ENCODE measurements at regions not wholly inside any gene's neighbourhood (a gene's known extent, or its start where the extent isn't known, plus 50 kb on each side); places are given as distances from the start of the nearest gene placed in this dataset.

DNA sequence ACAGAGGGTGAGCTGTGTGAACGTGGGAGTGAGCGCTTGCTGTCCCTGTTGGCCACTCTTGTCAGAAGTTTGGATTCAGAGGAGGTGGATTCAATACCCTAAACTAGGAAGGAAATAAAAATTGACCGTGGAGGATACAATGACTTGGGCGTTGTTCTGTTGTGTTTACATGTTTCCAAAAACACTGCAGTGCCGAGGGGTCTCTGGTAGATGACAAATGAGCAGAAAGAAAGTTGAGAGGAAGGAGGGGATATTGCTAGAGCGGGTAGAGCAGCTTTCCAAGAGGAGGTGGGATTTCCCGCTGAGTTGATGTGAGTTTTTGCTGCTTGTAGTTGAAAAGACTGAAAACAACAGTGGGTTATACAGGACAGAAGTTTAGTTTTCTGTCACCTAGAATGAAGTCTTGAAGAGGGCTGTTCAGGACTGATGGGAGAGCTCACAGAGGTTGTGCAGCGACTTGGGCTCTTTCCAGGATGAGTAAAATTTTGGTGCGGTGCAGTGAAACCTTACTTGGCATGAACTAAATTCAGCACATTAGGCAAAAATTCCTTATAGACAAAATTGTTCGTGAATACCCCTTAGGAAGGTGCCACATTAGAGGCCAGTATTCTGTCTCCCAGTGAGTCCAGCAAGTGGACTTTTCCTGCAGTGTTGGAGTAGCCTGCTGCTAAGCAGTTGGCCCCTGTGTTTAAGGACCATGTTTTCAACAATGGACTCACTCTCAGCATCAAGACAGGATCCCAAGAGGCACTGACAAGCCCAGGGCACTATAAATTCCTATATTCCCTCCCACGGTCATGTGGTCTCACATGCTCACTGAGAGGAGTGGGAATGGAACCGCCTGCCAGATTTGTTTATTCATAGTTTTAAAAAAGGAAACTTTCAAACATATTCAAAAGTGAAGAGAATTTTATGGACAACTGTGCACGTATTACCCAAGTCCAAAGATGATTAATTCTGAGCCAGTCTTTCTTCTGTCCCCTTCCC is 435.0 kb upstream of the C2CD4B start:
- no peak for DNase-seq (ENCODE audit: low spot score)

DNA sequence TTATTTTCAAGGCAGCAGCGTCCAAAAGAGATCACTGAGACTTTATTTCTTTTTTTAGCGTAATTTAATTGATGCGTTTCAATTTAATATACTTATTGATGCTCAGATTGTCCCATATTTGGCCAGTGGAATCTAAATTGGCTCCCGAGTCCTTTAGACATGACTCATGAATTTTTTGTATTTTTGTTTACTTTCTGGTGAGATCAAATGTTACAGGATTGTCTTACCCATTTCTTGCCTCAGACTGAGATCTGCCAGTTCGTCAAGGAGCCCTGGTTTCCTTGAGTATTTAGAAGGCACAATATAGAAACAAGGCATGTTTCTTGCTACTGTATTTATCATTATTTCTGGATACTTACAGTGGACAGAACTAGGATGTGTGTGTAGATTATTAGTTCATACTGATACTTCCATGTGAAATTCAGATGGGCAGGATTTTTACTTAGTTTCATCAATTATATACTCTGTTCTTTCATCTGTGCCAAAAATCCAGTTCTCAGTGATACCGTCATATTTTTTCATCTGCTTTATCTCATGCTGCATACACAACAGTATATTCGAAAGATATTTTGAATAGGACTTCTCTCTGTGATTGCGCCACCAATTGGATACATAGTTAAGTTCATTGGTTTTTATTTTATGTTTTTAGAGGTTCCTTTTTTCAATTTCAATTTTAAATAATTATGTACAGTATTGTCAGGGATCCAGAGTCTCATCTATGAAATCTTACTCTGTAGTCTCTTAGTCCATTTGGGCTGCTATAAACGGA is 436.9 kb upstream of the C2CD4B start:
- no peak for DNase-seq (ENCODE audit: low spot score)

DNA sequence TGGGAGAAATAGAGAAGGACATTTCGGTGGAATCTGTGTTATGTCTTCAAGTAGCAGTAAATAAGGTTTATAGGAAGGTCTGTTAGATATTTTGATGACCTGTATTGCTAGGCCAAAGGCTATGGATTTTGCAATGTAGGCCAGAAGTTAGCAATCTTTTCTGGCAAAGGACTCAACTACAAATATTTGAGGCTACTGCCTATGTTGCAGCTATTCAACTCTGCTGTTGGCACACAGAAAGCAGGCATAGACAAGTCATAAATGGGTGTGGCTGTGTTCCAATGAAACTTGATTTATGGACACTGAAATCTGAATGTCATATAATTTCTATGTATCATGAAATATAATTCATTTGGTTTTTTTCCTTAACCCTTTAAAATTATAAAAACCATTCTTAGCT is 438.7 kb upstream of the C2CD4B start:
- DNase-seq (ENCODE audit: low spot score), result no peak

DNA sequence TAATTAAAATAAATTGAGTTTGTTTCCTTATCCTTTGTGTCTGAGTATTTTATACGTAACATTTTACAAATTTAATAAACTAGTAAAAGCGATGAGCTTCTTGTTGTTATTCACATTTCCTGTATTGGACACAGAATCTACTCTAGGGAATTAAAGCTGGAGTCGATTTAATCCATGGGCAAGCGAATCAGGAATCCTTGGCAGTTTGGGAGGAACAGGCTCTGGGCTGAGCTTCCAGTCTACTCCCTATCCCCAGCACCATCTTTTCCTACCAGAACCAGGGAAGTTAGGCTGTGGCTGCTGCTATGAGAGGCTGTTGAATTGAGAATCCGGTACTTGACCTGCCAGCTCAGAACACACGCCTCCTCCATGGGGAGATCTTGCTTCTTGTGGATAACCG is 437.3 kb upstream of the TPM1 start:
- DNase-seq (ENCODE audit: low spot score), result no peak

DNA sequence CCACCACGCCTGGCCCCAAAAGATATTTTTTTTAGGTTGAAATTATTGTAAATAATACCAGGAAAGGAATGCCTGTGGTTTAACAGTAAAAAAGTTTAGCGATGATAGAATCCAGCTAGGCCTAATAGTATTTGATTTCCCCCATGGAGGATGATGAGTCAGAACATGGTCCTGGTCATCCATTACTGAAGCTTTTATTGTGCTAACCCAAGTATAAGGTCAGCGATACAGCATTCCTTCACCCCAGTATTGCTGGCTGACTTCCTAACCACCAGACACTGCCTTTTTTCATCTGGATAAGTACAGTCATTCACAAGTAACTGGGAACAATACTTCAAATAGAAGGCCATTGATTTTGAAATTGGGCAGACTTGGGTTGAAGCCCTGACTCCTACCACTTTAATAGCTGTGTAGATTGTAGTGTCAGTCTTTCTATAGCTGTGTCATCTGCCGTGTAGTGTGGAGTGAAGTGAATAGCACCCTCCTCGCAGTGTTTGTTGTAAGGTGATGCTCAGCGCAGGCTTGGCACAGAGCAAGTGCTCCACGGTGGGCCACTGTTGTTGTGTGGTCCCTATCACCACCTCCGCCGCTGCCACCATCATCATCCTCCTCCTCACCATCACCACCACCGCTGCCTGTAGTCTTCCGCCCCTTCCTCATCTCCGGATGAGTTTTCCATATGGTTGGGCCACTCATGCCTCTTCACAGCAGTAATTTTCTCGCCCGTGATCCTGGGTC is 436.0 kb upstream of the TPM1 start:
- no peak for DNase-seq (ENCODE audit: low spot score)

DNA sequence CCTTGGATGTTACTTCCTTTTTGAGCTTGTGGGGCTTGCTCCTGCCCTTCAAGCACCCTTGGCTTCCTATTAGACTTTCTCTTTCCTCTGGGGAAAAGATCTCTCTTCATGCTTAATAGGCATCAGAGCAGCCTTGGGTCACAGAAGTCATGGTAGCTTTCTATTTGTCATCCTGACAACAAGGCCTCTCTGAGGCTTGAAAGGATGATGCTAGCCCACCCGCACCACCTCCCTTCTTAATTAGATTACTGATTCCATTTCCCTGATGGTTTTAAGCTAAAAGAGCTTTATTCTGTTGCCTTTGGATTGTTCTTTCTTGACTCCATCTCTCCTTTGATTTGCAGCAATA is 435.5 kb upstream of the TPM1 start:
- no peak for DNase-seq (ENCODE audit: low spot score)

DNA sequence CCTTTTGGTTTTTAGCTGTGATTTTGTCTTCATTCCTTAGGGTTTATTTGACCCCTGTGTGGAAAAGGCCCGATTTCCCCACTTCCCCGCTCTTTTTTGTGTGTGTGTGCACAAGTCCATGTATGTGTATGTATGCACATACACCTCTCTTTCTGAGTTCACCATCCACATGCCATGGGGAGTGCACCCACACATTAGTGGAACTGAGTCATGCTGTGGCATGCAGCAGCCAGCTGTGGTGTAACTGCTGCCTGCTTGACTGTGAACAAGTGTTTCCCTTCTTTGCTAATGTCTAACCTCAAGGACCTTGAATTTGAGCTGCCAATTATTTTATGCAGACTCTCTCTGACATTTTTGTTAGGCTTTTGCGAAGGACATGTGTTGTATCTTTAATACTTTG is 434.9 kb upstream of the TPM1 start:
- no peak for DNase-seq (ENCODE audit: low spot score)

DNA sequence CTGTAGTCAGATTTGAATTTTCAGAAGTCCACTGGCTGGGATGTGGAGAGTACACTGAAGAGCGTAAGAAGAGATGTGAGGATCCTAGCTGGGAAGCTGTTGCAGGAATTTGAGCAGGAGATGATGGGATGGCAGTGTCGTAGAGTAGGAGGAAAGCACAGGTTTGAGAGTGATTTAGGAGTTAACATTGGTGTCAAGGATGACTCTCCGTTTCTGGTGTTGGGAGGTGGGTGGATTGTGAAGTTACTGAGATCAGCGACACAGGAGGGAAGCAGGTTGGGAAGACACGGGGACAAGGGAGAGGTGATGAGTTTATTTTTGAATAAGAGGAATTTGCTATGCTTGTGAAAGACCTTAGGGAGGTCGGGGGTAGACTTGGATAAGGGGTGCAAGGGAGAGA is 434.2 kb upstream of the TPM1 start:
- no peak for DNase-seq (ENCODE audit: low spot score)

DNA sequence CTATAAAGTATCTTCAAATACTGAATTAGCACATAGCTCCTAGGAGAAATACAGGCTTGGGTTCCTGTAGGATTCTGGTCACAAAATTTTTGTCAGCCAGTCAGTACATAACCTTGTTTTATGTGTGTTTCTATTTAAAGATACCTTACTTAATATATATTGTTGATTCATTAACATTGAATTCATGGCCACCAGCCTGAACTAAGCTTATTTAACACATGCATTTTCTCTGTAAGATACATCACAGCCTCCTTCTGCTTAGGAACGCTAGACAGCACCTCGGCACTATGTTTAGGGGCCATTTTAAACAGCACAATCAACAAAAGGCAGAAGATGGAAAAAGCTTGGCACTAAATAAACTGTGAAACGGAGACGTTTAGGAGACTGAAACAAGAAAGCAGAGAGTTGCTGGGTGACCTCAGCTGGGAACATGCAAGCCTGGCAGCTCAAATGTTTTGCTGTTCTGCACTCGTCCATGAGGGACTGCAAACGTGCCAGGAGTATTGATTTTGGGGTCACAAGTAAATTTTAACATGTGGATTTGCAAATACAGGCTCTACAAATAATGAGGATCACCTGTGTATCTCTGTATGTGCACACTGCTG is 432.2 kb upstream of the TPM1 start:
- no peak for DNase-seq (ENCODE audit: low spot score)

DNA sequence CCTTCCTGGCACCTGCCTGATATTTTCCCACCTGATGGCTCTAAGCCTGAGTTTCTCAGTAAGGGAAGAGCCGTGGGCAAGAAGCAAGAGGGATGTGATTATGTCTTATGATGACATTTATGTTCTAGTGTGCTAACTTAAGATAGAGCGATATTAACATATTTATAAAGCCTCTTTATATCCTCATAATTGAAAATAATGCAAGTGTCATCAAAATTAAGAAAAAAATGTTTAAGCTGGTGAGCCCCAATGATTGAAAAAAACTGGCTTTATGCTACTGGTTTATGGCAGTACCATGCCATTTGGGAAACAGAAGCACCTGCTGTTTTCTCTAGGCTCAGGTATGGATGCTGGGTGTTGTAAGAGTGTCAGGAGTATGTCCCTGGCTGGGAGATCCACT is 431.5 kb upstream of the TPM1 start:
- DNase-seq (ENCODE audit: low spot score), result no peak

DNA sequence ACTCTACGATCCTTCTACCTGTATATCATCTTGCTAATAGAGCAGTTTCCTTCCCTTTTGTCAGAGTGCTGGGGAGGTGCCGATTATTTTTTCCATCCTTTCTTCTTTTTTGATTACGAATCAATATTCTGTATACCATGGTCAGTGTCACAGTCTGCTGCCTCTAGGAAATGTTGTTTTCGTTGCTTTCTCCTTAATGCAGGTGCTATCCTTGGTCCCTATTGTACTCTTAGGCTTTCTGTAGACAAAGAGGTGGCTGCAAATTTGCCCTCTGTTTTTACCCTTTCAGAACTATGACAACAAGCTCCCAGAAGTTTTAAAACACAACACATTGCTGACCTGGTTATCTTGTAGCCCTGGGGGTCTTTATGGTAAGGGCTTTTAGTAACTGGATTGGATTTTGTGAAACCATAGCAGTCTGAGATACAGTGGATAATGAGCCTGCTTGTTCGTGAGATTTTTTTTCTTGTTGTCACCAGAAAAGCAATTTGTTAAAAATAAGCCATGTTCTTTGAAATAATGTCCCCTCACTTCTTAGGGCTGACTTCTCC is 430.3 kb upstream of the TPM1 start:
- DNase-seq (ENCODE audit: low spot score), result no peak

DNA sequence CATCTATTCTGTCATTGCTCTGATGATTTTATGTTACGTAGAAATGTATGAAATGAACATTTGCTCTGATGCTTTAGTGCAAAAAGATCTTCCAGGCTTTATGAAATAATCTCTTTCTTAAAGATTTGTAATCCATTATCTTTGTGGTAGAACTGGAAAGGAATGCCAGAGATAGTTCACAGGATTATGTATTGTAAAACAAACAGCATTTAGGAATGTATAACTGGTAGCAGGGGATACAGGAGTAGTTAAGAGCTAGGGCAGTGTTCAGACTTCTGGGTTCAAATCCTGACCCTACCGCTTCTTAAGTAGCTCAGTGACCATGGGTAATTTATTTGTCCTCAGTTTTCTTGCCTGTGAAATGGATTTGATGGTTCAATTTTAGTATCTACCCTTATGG is 429.8 kb upstream of the TPM1 start:
- DNase-seq (ENCODE audit: low spot score), result no peak

DNA sequence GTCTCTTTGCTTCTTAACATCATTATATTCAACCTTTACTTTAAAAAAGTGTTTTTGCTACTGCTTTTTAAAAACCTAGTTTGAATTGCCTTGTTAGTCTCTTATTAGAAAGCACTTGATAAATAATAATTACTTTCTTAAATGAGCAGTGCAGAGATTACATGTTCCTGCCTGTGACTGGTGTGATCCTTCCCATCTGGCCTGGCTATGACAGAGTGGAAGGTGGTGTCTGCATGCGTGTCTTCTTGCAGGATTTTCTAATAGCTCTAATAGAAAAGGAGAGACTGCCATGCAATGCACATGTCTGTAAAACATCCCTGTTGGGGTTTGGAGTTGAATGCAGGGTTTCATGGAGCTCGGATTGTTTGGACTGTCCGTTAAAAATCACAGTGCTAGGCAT is 425.8 kb upstream of the TPM1 start:
- DNase-seq (ENCODE audit: low spot score), result no peak

DNA sequence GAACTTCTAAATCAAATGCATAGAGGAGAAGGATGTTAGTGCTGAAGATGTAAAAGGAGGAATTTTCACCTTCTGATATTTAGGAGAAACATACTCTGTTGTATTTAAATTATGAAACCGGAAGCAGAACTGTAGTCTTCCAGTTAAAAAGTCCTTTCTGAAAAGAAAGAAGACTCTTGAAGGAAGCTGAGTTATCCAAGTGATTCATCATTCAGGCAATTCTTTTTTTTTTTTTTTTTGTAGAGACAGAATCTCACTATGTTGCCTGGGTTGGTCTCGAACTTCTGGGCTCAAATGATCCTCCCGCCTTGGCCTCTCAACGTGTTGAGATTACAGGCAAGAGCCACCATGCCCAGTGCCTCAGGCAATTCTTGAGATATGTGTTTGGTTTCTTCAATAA is 424.8 kb upstream of the TPM1 start:
- DNase-seq (ENCODE audit: low spot score), result no peak

DNA sequence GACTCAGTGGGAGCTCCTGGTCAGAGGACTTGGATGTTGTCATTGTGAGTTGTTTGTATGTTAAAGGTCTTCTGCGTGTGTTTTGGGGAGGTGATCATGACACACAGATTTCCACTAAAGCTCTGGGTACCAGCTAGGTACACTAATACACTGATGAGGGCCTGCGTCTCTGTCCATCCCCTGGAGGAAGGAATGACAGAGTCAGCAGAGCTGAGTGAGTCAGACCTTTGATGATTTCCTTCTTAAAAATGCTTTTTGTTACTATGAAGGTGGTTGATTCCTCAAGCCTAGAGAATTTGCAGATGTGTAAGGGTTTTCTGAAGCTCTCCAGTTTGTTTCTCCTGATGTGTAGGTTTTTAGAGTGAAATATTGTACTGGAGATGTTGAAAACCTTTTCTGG is 424.1 kb upstream of the TPM1 start:
- no peak for DNase-seq (ENCODE audit: low spot score)

DNA sequence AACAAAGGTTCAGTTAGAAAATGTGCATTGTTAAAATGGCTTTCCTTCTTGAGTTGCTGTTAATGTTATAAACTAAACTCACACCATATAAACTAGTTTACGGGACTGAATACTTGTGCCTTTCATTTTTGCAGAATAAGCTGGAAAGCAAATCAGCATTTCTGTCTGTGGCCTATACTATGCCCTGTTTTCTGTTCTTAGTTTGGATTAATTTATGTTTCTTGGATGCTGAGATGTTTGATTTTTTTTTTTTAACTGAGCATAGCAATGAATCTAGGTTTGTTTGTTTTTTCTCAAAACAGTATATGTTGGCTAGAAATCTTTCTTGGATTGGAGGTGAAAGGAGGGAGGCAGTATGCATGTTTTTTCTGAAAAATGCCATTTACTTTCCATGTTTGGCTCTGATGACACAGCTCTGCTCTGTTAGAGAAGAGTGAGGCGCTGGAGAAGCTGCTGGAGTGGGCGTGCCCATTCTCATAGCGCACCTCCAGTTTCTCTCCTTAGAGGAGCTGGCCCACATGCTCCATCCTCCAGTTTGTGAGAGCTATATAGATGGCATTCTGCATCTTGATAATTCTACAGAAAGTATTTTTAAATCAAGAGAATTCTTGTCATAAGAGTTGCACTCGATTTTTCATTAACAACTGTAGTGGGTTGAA is 423.6 kb upstream of the TPM1 start:
- no peak for DNase-seq (ENCODE audit: low spot score)

DNA sequence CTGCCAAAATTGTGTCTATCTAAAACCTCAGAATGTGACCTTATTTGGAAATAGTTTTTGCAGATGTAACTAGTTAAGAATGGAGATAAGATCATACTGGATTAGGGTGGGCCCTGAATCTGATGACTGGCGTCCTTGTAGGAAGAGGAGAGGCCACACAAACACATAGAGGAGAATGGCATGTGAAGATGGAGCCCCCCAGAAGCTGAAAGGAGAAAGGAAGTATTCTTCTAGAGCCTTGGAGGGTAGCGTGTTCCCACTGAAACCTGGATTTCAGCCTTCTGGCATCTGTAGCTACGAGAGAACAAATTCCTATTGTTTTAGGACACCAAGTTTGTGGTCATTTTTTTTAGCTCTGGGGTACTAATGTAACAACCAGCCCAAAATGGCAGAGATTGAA is 423.0 kb upstream of the TPM1 start:
- DNase-seq (ENCODE audit: low spot score), result no peak

DNA sequence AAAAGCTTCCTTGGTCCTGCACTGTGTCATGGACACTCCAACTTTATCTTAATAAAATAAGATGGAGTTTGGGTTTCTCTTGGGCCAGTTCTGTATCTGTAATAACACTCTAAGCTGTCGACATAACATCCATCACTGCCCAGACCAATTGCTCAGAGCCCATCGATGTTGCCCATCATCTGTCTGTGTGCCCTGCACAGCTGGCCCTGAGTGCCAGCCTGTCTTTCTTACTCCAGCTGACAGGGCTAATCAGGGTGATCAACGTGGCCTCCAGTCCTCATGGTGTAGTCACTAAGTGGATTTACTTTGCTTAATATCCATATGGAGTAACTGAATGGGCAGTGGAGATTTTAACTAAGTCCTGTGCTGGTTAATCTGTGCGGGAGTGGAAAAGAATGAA is 419.8 kb upstream of the TPM1 start:
- no peak for DNase-seq (ENCODE audit: low spot score)

DNA sequence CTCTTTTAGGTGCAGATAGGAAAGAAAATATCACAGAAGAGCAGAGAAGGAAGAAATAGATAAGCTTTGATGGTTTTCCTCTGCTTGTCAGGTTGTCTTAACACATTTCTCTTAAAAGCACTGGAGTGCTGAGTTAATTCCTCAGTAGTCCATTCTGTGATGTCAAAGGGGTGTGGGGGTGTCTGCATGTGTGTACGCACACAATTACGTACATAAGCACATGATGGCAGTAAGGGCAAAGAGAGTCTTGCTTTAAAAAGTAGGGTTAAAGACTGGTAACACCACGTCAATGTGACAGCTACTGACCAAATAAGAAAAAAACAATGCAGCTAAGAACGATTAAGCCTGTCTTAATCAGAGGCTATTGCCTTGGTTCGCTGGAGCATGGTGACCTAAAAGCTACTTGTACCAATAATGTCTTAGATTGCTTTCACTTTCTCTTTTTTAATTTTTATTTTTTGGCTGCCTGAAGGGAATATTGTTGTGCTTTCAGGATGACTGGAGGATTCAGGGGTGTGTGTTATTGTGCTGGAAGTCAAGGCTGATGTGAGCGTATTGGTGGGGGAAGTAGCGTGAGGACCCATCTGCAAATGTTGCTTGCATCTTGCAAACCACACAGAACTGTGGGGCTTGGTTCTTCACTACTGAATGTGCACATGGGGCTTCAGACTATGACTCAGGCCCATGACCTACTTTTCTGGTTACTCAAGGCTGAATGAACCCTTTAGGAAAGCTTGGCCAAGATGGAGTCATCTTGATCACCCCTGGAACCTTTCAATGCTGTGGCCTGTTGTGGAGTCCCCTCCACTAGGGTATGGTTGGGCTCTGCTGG is 417.8 kb upstream of the TPM1 start:
- no peak for DNase-seq (ENCODE audit: low spot score)
